Upper lobe of left lung (tissue), 6 donors: ENCODE measurements at regions not wholly inside any gene's neighbourhood (a gene's known extent, or its start where the extent isn't known, plus 50 kb on each side); places are given as distances from the start of the nearest gene placed in this dataset.

ENCODE experiments used
- ATAC-seq, 2 donors: fragments of 200-7000 bp; cut with Tn5 transposase; one replicate each; pipeline ENCODE4 v1.9.1; 2022; ENCODE audit warnings: mild to moderate bottlenecking in 2 of 2, moderate library complexity in 2 of 2; ENCODE audit not compliant: low FRiP score in 2 of 2
- DNase-seq, 2 donors: peaks; one replicate each; pipeline ENCODE4 v3.0.0-alpha.2; 2019 to 2020
- H3K27ac ChIP-seq, 4 donors: fragments of 200-600 bp; sonication (generic); one replicate each; pipeline ENCODE4 v1.5.1; 2016 to 2019
- H3K27me3 ChIP-seq, 4 donors: fragments of 200-600 bp; sonication (generic); one replicate each; pipeline ENCODE4 v1.5.1; 2017 to 2019
- H3K36me3 ChIP-seq, 4 donors: fragments of 200-600 bp; sonication (generic); one replicate each; pipeline ENCODE4 v1.5.1; 2016 to 2019
- H3K4me1 ChIP-seq, 4 donors: fragments of 200-600 bp; sonication (generic); one replicate each; pipeline ENCODE4 v1.5.1; 2018 to 2019
- H3K4me3 ChIP-seq, 4 donors: fragments of 200-600 bp; sonication (generic); one replicate each; pipeline ENCODE4 v1.5.1; 2017 to 2019; ENCODE audit warnings: mild to moderate bottlenecking in 2 of 4, moderate library complexity in 1 of 4
- H3K9me3 ChIP-seq, 4 donors: fragments of 200-600 bp; sonication (generic); one replicate each; pipeline ENCODE4 v1.5.1; 2018 to 2019
- EP300 ChIP-seq, 4 donors: sonication (generic); formaldehyde crosslinking; IDR thresholded peaks; one replicate each; pipeline ENCODE4 v1.5.1; 2017; ENCODE audit warnings: antibody characterized with exemption in 4 of 4, control low read depth in 2 of 4
- POLR2A ChIP-seq, 4 donors: fragments of 450-650 bp; IDR thresholded peaks; one replicate each; pipeline ENCODE4 v1.5.1; 2016 to 2017; ENCODE audit warnings: antibody characterized with exemption in 4 of 4, mild to moderate bottlenecking in 2 of 4
- POLR2AphosphoS5 ChIP-seq, 2 donors: sonication (generic); formaldehyde crosslinking; IDR thresholded peaks; one replicate each; pipeline ENCODE4 v1.5.1; 2017; ENCODE audit warnings: antibody characterized with exemption in 2 of 2
- WGBS, 2 donors: methylation state at CpG; one replicate each; pipeline ENCODE4 v1.1.5; 2017 to 2018; 5-methylcytosine and 5-hydroxymethylcytosine counted together
- TF ChIP-seq, protein P1 (sequence below), 6 experiments: fragments of 450-650 bp in 4 of 6; fragments of 200-600 bp in 2 of 6; sonication (generic) in 2 of 6; IDR thresholded peaks; one replicate each; pipeline ENCODE4 v1.5.1; 2016 to 2019; ENCODE audit warnings: antibody characterized with exemption in 6 of 6
- donor health status: DM: no; HTN: no; CAD: no; lungs with moderate emphysema.
- donor health status: DM: no; HTN: yes; CAD: no; lungs with severe emphysema.

- Histone ChIP-seq H3K9me3 (no peaks in the 10 kb centered on the region), H3K4me3 (no peak overlapping the region), H3K27ac (no peak overlapping the region), H3K36me3 (no peaks in the 10 kb centered on the region), H3K27me3 (no peaks in the 10 kb centered on the region), H3K4me1 (peaks cover 0 to 6% (median 0%) of the 10 kb centered on the region in 4 donors)
- DNase-seq (no peak), ATAC-seq (peak in 1 of 2 donors; percentile 38)
- TF ChIP-seq POLR2A (IDR thresholded peaks at IDR 0.05) (no peak), EP300 (IDR thresholded peaks at IDR 0.05) (no peak), POLR2AphosphoS5 (IDR thresholded peaks at IDR 0.05) (no peak)
- TF ChIP-seq, protein P1, sequence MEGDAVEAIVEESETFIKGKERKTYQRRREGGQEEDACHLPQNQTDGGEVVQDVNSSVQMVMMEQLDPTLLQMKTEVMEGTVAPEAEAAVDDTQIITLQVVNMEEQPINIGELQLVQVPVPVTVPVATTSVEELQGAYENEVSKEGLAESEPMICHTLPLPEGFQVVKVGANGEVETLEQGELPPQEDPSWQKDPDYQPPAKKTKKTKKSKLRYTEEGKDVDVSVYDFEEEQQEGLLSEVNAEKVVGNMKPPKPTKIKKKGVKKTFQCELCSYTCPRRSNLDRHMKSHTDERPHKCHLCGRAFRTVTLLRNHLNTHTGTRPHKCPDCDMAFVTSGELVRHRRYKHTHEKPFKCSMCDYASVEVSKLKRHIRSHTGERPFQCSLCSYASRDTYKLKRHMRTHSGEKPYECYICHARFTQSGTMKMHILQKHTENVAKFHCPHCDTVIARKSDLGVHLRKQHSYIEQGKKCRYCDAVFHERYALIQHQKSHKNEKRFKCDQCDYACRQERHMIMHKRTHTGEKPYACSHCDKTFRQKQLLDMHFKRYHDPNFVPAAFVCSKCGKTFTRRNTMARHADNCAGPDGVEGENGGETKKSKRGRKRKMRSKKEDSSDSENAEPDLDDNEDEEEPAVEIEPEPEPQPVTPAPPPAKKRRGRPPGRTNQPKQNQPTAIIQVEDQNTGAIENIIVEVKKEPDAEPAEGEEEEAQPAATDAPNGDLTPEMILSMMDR (IDR thresholded peaks at IDR 0.05): no peak
- 31 to 45% methylated on average over 4 of the region's 4 CpGs for WGBS, 2 donors
These were observed 968.5 kb upstream of the GJE1 start for GRCh38 chr6:141164042-141164743.

DNA sequence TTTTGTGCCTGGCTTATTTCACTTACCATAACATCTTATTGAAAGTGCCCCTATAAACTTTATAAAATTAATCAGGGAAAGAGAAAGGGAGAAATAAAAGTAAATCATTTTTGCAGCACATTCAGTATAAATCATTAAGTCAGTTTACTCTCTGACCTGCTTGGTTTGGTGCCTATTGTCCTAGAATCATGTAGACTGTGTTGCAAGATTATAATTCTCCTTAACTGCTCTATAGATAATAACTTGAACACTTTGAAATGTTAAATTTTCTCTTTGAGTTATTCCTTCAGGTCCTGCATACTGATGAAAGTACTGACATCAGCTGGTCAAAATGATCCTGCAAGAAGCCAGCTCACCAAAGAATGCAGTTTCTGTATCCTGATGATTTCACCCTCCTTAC is 969.6 kb upstream of the GJE1 start:
- H3K27me3 ChIP-seq: no peaks in the 10 kb centered on the region
- DNase-seq (no peak), ATAC-seq (no peak)
- peaks cover 0 to 6% (median 0%) of the 10 kb centered on the region in 4 donors for H3K4me1 ChIP-seq
- no peaks in the 10 kb centered on the region for H3K9me3 ChIP-seq
- no peak overlapping the region for H3K27ac ChIP-seq
- TF ChIP-seq EP300 (IDR thresholded peaks at IDR 0.05) (no peak), POLR2A (IDR thresholded peaks at IDR 0.05) (no peak), POLR2AphosphoS5 (IDR thresholded peaks at IDR 0.05) (no peak)
- TF ChIP-seq, protein P1 (IDR thresholded peaks at IDR 0.05): no peak
- no peaks in the 10 kb centered on the region for H3K36me3 ChIP-seq
- H3K4me3 ChIP-seq: no peak overlapping the region

DNA sequence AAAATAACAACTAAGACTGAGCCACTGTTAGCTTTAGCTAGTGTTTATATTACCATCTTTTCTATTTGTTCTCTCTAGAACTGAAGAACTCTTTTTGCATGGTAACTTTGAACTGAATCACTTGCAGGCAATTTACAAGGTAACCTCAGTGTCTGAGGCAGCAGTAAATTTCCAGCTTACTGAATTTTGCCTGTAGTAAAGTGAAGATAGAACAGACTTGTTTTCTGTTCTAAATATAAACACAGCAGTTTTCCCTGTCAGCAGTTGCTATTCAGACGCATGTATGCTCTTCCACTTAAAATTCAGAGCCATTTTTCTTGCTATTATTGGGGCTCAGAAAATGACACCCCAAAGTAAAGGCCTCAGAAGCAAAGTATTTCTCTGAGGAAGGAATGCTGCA is 974.0 kb upstream of the GJE1 start:
- TF ChIP-seq POLR2A (IDR thresholded peaks at IDR 0.05) (no peak), EP300 (IDR thresholded peaks at IDR 0.05) (no peak), POLR2AphosphoS5 (IDR thresholded peaks at IDR 0.05) (no peak)
- TF ChIP-seq, protein P1 (IDR thresholded peaks at IDR 0.05): no peak
- no peak overlapping the region for H3K27ac ChIP-seq
- WGBS, 2 donors: 73 to 81% methylated on average over 1 of the region's 1 CpG
- H3K4me1 ChIP-seq: no peaks in the 10 kb centered on the region
- no peak for DNase-seq
- H3K4me3 ChIP-seq: no peak overlapping the region
- no peaks in the 10 kb centered on the region for H3K9me3 ChIP-seq
- no peaks in the 10 kb centered on the region for H3K27me3 ChIP-seq
- H3K36me3 ChIP-seq: no peaks in the 10 kb centered on the region
- ATAC-seq: no peak

GRCh38 chr6:141153563-141153962 is 979.2 kb upstream of the GJE1 start:
- Histone ChIP-seq H3K27ac (no peak overlapping the region), H3K27me3 (no peaks in the 10 kb centered on the region), H3K4me3 (no peak overlapping the region), H3K9me3 (no peaks in the 10 kb centered on the region), H3K36me3 (no peaks in the 10 kb centered on the region), H3K4me1 (no peaks in the 10 kb centered on the region)
- ATAC-seq (no peak), DNase-seq (no peak)
- no peak for TF ChIP-seq POLR2A (IDR thresholded peaks at IDR 0.05)
- 44 to 48% methylated on average over 2 of the region's 2 CpGs for WGBS, 2 donors

DNA sequence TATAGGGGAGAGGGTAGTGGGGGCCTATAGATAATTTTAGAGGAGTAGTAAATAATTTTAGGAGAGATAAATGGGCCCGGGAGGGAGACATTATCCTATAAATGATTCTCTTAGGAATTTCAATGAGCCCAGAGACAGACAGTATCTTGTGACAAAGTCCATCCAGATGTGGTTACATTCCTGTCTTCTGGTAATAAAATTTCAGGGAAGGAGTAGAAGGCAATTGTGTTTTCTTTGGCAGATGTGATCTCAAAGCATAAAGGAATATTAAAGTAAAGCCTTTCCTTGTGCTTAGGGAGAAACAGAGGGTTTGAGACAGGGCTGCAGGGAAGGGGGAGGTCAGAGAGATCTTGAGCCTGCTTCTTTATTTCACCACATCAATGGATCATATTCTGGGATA is 979.8 kb upstream of the GJE1 start:
- H3K36me3 ChIP-seq: no peaks in the 10 kb centered on the region
- no peak overlapping the region for H3K4me3 ChIP-seq
- H3K27ac ChIP-seq: no peak overlapping the region
- no peak for ATAC-seq
- TF ChIP-seq POLR2AphosphoS5 (IDR thresholded peaks at IDR 0.05) (no peak), POLR2A (IDR thresholded peaks at IDR 0.05) (no peak), EP300 (IDR thresholded peaks at IDR 0.05) (no peak)
- TF ChIP-seq, protein P1 (IDR thresholded peaks at IDR 0.05): no peak
- no peaks in the 10 kb centered on the region for H3K9me3 ChIP-seq
- H3K27me3 ChIP-seq: no peaks in the 10 kb centered on the region
- no peaks in the 10 kb centered on the region for H3K4me1 ChIP-seq
- DNase-seq: no peak
- WGBS, 2 donors: 71 to 74% methylated on average over 1 of the region's 1 CpG
